CD4-positive, alpha-beta T cell treated with Interleukin-12 subunit alpha and Interleukin-12 subunit beta, for 1 hour (primary cell): ENCODE measurements at regions not wholly inside any gene's neighbourhood (a gene's known extent, or its start where the extent isn't known, plus 50 kb on each side); places are given as distances from the start of the nearest gene placed in this dataset.
"Not testable (repeated sequence)": the region's sequence is repeated elsewhere in the genome, so short reads cannot be mapped to it uniquely, and the experiment has no call there.

Source experiments
- DNase-seq: peaks from one replicate; pipeline ENCODE4 v3.0.0-alpha.2; 2020

DNA sequence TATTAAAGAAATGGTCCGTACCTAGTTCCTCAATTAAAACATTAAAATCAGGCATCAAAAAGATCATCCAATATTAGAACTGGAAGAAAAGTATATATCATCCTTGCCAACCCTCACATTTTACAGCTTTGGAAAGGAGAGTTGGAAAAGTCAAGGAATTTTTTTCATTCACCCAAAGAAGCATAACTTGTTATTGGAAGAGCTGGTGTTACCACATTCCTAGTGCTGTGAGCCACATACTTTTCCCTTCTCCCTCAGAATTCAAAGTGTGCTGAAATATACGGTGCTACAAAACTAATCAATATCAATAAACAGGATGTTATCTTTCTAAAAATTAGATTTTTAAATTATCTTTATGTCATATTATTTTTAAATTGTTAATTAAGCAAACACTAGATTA lies 202.1 kb upstream of the FAT3 start:
- DNase-seq: no peak

- DNase-seq: no peak
Measured at GRCh38 chr11:92018332-92018731, 206.3 kb upstream of the FAT3 start.

GRCh38 chr11:92008249-92008648 lies 216.4 kb upstream of the FAT3 start:
- DNase-seq: no peak

DNA sequence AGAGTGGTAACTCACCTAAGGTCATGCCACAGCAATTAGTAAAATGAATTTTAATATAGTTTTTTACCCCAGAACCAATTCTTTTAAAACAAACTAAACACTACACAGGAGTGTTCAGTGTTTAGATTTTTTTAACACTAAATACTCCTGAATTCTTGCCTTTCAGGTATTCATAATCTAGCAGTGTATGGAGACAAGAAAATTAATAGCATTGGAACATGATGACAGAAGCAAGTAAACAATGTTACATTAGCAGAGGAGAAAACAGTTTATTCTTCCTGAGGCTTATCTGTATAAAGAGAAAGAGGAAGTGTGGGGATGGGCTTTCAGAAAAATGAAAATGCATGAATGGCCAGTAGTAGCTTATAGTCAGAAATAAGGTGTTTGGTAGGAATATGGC lies 222.1 kb upstream of the FAT3 start:
- no peak for DNase-seq

DNA sequence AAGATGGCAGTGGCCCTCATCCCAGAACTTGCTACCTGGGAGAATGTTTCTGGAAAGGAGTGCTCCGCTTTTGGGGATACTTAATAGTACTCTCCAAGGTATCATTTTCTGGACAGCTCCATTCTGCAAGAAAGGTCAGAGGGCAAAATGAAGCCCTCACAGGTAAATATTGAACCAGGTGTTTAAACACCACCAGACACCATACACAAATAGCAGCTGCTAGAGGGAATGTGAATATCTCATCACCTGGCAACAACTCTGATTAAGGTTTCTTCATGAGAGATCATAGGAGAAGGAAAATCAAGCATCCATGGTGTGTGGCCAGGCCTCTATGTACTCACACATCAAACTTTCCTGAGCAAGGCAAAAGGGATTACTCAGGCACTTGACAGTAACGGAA lies 226.1 kb upstream of the FAT3 start:
- no peak for DNase-seq

GRCh38 chr11:91997226-91997625 lies 227.4 kb upstream of the FAT3 start:
- no peak for DNase-seq

- DNase-seq: no peak
Measured at GRCh38 chr11:91996526-91996925, 228.1 kb upstream of the FAT3 start.

DNA sequence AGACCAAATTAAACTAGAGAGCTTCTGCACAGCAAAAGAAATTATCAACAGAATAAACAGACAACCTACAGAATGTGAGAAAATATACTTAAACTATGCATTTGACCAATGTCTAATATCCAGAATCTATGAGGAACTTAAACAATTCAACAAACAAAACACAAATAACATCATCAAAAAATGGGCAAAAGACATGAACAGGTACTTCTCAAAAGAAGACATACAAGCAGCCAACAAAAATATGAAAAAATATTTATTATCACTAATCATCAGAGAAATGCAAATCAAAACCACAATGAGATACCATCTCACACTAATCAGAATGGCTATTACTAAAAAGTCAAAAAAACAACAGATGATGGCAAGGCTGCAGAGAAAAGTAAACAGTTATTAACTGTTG lies 236.2 kb upstream of the FAT3 start:
- not testable (repeated sequence) for DNase-seq

GRCh38 chr11:91986218-91986617 lies 238.4 kb upstream of the FAT3 start:
- no peak for DNase-seq

- DNase-seq: no peak
Measured at GRCh38 chr11:91984033-91984584, 240.5 kb upstream of the FAT3 start.

DNA sequence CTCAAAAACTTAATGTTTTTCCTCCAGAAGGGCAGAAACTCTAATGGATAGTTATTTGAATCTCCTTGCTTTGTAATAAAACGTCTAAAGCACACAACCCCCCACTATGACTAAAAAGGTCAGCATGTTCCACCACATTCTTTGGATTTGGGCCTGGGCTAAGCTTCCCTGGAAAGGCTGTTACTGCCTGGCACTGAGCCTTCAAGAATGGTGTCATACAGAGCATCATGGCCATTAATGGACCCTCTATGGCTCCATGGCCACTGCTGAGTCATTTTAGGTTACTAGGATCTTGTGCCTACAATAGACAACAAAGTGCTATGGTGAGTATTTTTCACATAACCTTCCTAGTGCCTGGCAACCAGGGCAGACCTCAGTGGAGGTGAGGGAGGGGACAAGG lies 242.6 kb upstream of the FAT3 start:
- DNase-seq: no peak

DNA sequence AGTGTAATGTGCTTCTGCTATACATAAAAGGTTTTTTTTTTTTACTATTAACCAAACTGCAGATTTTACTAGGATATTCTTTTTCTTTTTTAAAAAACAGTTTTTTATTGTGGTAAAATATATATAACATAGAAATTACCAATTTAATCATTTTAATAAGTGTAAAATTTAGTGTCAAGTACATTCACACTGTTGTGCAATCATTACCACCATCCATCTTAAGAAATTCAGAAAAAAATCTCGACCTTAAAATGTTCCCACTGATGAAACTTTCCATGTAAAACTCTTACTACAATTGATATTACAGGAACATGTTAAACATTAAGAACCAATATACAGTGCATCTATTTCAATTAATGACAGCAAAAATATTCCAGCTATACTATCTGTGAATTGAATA lies 244.8 kb upstream of the FAT3 start:
- no peak for DNase-seq

DNA sequence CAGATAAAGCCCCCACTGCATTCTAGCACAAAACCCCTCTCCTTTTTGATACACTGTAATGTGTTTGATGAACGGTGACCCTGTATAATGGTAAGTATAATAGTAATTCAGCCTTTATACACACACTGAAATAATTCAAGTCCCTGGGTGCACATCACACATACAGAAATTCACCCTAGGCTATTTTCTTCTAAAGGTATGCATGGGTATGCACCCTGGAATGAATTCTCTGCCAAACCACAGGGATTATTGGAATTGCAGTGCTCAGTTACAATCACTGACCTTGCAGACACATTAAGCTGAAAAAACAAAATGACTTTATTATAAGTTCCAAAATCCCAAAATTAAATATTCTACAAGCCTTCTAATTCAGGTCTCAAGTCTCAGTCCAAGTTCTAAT lies 245.9 kb upstream of the FAT3 start:
- no peak for DNase-seq

GRCh38 chr11:91972665-91973266 lies 251.9 kb upstream of the FAT3 start:
- DNase-seq: no peak

GRCh38 chr11:91970624-91971023 lies 254.0 kb upstream of the FAT3 start:
- no peak for DNase-seq

DNA sequence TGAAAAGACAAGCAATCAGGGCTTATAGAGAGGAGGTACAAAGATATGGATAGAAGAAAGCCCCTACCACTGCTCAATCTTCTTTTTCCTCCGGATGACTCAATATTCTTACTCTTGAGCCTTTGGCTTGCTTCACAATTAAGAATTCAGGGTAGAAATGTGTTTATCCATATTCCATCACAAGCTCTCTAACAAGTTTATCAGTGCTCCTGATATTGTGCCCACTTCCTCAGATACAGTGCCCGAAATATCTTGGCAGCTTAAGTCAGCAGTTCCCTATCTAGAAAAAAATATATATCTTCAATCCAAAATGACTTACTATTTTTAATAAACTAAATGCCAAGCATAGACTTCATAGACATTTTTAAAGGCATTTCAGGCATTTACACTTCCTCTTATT lies 255.1 kb upstream of the FAT3 start:
- DNase-seq: no peak

- DNase-seq: no peak
Measured at GRCh38 chr11:91967691-91968045, 256.9 kb upstream of the FAT3 start.

DNA sequence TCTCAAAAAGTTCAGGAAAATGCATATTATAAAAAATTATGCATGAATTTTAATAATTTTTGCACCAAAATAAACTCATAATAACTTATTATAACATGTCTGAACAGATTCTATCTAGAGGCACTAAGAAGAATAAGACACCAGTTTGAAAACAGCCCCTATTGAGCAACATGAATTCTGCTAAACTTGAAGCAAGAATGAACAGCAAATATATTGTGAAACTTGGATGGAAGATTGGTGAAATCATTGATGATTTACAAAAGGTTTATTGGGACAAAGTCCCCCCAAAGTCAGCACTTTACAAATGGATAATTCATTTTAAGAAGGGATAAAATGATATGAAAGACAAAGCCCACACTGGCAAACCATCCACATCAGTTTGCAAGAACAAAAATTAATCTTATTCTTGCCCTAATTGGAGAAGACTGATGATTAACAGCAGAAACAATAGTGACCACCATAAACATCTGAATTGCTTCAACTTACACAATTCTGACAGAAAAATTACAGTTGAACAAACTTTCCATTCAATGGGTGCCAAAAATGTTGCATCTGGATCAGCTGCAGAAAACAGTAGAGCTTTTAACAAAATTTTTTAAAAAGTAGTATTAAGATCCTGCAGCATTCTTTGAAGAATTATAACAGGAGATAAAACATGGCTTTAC lies 257.5 kb upstream of the FAT3 start:
- DNase-seq: no peak

GRCh38 chr11:91966368-91966767 lies 258.2 kb upstream of the FAT3 start:
- DNase-seq: no peak

DNA sequence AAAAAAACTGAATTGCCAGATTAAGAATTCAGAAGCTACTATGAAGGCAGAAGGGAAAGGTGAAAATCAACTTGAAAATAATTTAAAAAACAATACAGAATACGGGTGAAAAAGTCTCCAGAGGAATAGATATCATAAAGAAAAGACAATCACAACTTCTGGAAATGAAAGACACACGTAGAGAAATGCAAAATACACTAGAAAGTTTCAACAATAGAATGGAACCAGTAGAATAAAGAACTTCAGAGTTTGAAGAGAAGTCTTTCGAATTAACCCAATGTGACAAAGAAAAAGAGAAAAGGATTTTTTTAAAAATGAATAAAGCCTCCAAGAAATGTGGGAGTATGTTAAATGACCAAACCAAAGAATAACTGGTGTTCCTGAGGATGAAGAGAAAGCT lies 263.8 kb upstream of the FAT3 start:
- DNase-seq: no peak

GRCh38 chr11:91959411-91959810 lies 265.2 kb upstream of the FAT3 start:
- DNase-seq: no peak

- no peak for DNase-seq
Measured at GRCh38 chr11:91956711-91957110, 267.9 kb upstream of the FAT3 start.

DNA sequence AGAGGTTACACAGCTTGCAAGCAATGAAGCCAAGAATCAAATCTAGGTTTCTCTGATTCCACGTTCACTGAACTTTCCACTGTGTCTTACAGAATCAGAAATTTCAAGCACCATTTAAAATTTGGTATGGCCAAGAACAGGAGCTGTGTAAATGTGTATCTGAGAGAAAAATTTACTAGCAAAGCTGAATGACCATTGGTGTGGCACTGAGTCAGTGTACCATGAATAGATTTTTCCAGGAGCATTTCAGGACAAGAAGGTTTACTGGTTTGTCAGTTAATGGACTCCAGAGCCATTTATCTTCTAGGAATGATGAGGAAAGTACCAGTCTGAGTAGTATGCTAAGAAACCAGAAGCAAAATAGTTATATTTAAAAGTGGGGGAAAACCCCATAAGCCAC lies 269.4 kb upstream of the FAT3 start:
- DNase-seq: no peak

- no peak for DNase-seq
Measured at GRCh38 chr11:91952056-91952455, 272.6 kb upstream of the FAT3 start.

DNA sequence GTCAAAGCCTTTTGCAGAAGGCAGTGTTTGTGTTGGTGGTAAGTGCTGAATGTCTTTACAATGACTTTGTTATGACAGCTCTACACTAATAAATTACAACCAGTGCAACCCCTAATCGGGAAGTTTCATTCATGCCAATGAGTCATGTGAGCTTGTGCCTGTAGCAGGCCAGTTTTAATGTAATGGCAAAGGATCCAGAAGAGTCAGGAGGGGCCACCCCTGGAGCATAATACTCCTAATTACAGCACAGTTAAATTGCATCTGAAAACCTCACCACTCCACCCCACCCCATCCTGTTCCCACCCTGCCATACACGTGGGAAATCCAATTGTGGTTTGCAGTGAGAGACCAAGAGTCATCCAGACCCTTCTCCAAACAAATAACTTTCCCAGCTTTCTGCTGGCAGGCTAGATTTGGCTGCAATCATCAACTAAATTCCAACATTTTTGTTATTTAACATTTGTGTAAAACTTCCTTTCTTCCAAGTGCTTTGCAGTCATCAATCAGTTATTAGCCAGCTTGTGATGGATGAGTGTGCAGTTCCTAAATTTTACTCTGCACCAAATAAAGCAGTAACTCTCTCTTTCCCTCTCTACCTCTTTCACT lies 277.3 kb upstream of the FAT3 start:
- no peak for DNase-seq
